ENCODE measurements at regions not wholly inside any gene's neighbourhood (a gene's known extent, or its start where the extent isn't known, plus 50 kb on each side); places are given as distances from the start of the nearest gene placed in this dataset.
A peak's percentile ranks its signal among the peaks of the same experiment; 100 is the strongest.

GRCh38 chrX:39396358-39396995 lies 595.2 kb downstream of the MID1IP1 start:
- H3K36me3 ChIP-seq (ENCODE audit: control insufficient read depth in 2 of 2, insufficient read depth in 2 of 2, low read length in 2 of 2), result no peaks in the 10 kb centered on the region

GRCh38 chrX:39397561-39398199 lies 596.4 kb downstream of the MID1IP1 start:
- no peak overlapping the region for H3K4me3 ChIP-seq (ENCODE audit: low read length in 2 of 2)
- peaks cover 9% of the 10 kb centered on the region for H3K4me1 ChIP-seq (ENCODE audit: control insufficient read depth, insufficient read depth, low read length)
- no peaks in the 10 kb centered on the region for H3K36me3 ChIP-seq (ENCODE audit: control insufficient read depth in 2 of 2, insufficient read depth in 2 of 2, low read length in 2 of 2)
- H3K9ac ChIP-seq (ENCODE audit: low read length in 2 of 2), result no peak overlapping the region
- H3K9me3 ChIP-seq (ENCODE audit: control insufficient read depth in 2 of 2, low read length in 2 of 2), result no peaks in the 10 kb centered on the region
- H3K27me3 ChIP-seq (ENCODE audit: control insufficient read depth in 1 of 2, insufficient read depth in 2 of 2, low read length in 2 of 2), result peaks cover 0 to 9% of the 10 kb centered on the region in 2 donors
- no peak overlapping the region for H3K27ac ChIP-seq (ENCODE audit: low read length)

More at GRCh38 chrX:39396358-39396995, 595.2 kb downstream of the MID1IP1 start:
- no peak overlapping the region for H3K9ac ChIP-seq (ENCODE audit: low read length in 2 of 2)
- H3K4me3 ChIP-seq (ENCODE audit: low read length in 2 of 2), result no peak overlapping the region
- H3K4me1 ChIP-seq (ENCODE audit: control insufficient read depth, insufficient read depth, low read length), result peaks cover 9% of the 10 kb centered on the region
- peaks cover 0 to 4% of the 10 kb centered on the region in 2 donors for H3K27me3 ChIP-seq (ENCODE audit: control insufficient read depth in 1 of 2, insufficient read depth in 2 of 2, low read length in 2 of 2)
- H3K9me3 ChIP-seq (ENCODE audit: control insufficient read depth in 2 of 2, low read length in 2 of 2), result no peaks in the 10 kb centered on the region
- no peak overlapping the region for H3K27ac ChIP-seq (ENCODE audit: low read length)

GRCh38 chrX:39398215-39398962 lies 597.1 kb downstream of the MID1IP1 start:
- peaks cover 0 to 8% of the 10 kb centered on the region in 2 donors for H3K27me3 ChIP-seq (ENCODE audit: control insufficient read depth in 1 of 2, insufficient read depth in 2 of 2, low read length in 2 of 2)
- H3K9me3 ChIP-seq (ENCODE audit: control insufficient read depth in 2 of 2, low read length in 2 of 2), result no peaks in the 10 kb centered on the region
- H3K4me1 ChIP-seq (ENCODE audit: control insufficient read depth, insufficient read depth, low read length), result peaks cover 9% of the 10 kb centered on the region
- H3K4me3 ChIP-seq (ENCODE audit: low read length in 2 of 2), result peak overlapping the region in 1 of 2 donors; percentile 44
- H3K36me3 ChIP-seq (ENCODE audit: control insufficient read depth in 2 of 2, insufficient read depth in 2 of 2, low read length in 2 of 2), result no peaks in the 10 kb centered on the region
- H3K27ac ChIP-seq (ENCODE audit: low read length), result peak overlapping the region; percentile 37
- H3K9ac ChIP-seq (ENCODE audit: low read length in 2 of 2), result no peak overlapping the region

- no peak overlapping the region for H3K9ac ChIP-seq (ENCODE audit: low read length in 2 of 2)
- H3K27ac ChIP-seq (ENCODE audit: low read length), result peak overlapping the region; percentile 37
- H3K27me3 ChIP-seq (ENCODE audit: control insufficient read depth in 1 of 2, insufficient read depth in 2 of 2, low read length in 2 of 2), result peaks cover 0 to 11% of the 10 kb centered on the region in 2 donors
- peaks cover 9% of the 10 kb centered on the region for H3K4me1 ChIP-seq (ENCODE audit: control insufficient read depth, insufficient read depth, low read length)
- H3K9me3 ChIP-seq (ENCODE audit: control insufficient read depth in 2 of 2, low read length in 2 of 2), result no peaks in the 10 kb centered on the region
- peak overlapping the region in 1 of 2 donors; percentile 44 for H3K4me3 ChIP-seq (ENCODE audit: low read length in 2 of 2)
- H3K36me3 ChIP-seq (ENCODE audit: control insufficient read depth in 2 of 2, insufficient read depth in 2 of 2, low read length in 2 of 2), result no peaks in the 10 kb centered on the region
Measured at GRCh38 chrX:39398963-39399261, 597.7 kb downstream of the MID1IP1 start.

GRCh38 chrX:39399387-39399786 lies 598.1 kb downstream of the MID1IP1 start:
- no peak overlapping the region for H3K4me3 ChIP-seq (ENCODE audit: low read length in 2 of 2)
- H3K4me1 ChIP-seq (ENCODE audit: control insufficient read depth, insufficient read depth, low read length), result peaks cover 9% of the 10 kb centered on the region
- peak overlapping the region; percentile 37 for H3K27ac ChIP-seq (ENCODE audit: low read length)
- no peak overlapping the region for H3K9ac ChIP-seq (ENCODE audit: low read length in 2 of 2)
- H3K9me3 ChIP-seq (ENCODE audit: control insufficient read depth in 2 of 2, low read length in 2 of 2), result no peaks in the 10 kb centered on the region
- no peaks in the 10 kb centered on the region for H3K36me3 ChIP-seq (ENCODE audit: control insufficient read depth in 2 of 2, insufficient read depth in 2 of 2, low read length in 2 of 2)
- H3K27me3 ChIP-seq (ENCODE audit: control insufficient read depth in 1 of 2, insufficient read depth in 2 of 2, low read length in 2 of 2), result peaks cover 0 to 11% of the 10 kb centered on the region in 2 donors

GRCh38 chrX:39401483-39402110 lies 600.3 kb downstream of the MID1IP1 start:
- H3K36me3 ChIP-seq (ENCODE audit: control insufficient read depth in 2 of 2, insufficient read depth in 2 of 2, low read length in 2 of 2), result no peaks in the 10 kb centered on the region
- peaks cover 0 to 15% of the 10 kb centered on the region in 2 donors for H3K27me3 ChIP-seq (ENCODE audit: control insufficient read depth in 1 of 2, insufficient read depth in 2 of 2, low read length in 2 of 2)

GRCh38 chrX:39402158-39402557 lies 600.9 kb downstream of the MID1IP1 start:
- no peak overlapping the region for H3K4me3 ChIP-seq (ENCODE audit: low read length in 2 of 2)
- H3K36me3 ChIP-seq (ENCODE audit: control insufficient read depth in 2 of 2, insufficient read depth in 2 of 2, low read length in 2 of 2), result no peaks in the 10 kb centered on the region
- H3K9me3 ChIP-seq (ENCODE audit: control insufficient read depth in 2 of 2, low read length in 2 of 2), result no peaks in the 10 kb centered on the region
- no peak overlapping the region for H3K27ac ChIP-seq (ENCODE audit: low read length)
- peaks cover 9% of the 10 kb centered on the region for H3K4me1 ChIP-seq (ENCODE audit: control insufficient read depth, insufficient read depth, low read length)
- peaks cover 0 to 17% of the 10 kb centered on the region in 2 donors for H3K27me3 ChIP-seq (ENCODE audit: control insufficient read depth in 1 of 2, insufficient read depth in 2 of 2, low read length in 2 of 2)
- no peak overlapping the region for H3K9ac ChIP-seq (ENCODE audit: low read length in 2 of 2)

More at GRCh38 chrX:39401483-39402110, 600.3 kb downstream of the MID1IP1 start:
- Histone ChIP-seq H3K9me3 (ENCODE audit: control insufficient read depth in 2 of 2, low read length in 2 of 2) (no peaks in the 10 kb centered on the region), H3K4me3 (ENCODE audit: low read length in 2 of 2) (no peak overlapping the region), H3K27ac (ENCODE audit: low read length) (no peak overlapping the region), H3K4me1 (ENCODE audit: control insufficient read depth, insufficient read depth, low read length) (peaks cover 9% of the 10 kb centered on the region), H3K9ac (ENCODE audit: low read length in 2 of 2) (no peak overlapping the region)

GRCh38 chrX:39406799-39407198 lies 605.5 kb downstream of the MID1IP1 start:
- H3K27ac ChIP-seq (ENCODE audit: low read length), result no peak overlapping the region
- H3K4me3 ChIP-seq (ENCODE audit: low read length in 2 of 2), result no peak overlapping the region
- H3K27me3 ChIP-seq (ENCODE audit: control insufficient read depth in 1 of 2, insufficient read depth in 2 of 2, low read length in 2 of 2), result peaks cover 0 to 33% of the 10 kb centered on the region in 2 donors
- H3K9ac ChIP-seq (ENCODE audit: low read length in 2 of 2), result no peak overlapping the region
- H3K4me1 ChIP-seq (ENCODE audit: control insufficient read depth, insufficient read depth, low read length), result no peaks in the 10 kb centered on the region
- no peaks in the 10 kb centered on the region for H3K36me3 ChIP-seq (ENCODE audit: control insufficient read depth in 2 of 2, insufficient read depth in 2 of 2, low read length in 2 of 2)
- no peaks in the 10 kb centered on the region for H3K9me3 ChIP-seq (ENCODE audit: control insufficient read depth in 2 of 2, low read length in 2 of 2)

GRCh38 chrX:39409246-39409917 lies 608.1 kb downstream of the MID1IP1 start:
- no peaks in the 10 kb centered on the region for H3K36me3 ChIP-seq (ENCODE audit: control insufficient read depth in 2 of 2, insufficient read depth in 2 of 2, low read length in 2 of 2)
- H3K9ac ChIP-seq (ENCODE audit: low read length in 2 of 2), result no peak overlapping the region
- H3K27ac ChIP-seq (ENCODE audit: low read length), result no peak overlapping the region
- peaks cover 0 to 2% of the 10 kb centered on the region in 2 donors for H3K9me3 ChIP-seq (ENCODE audit: control insufficient read depth in 2 of 2, low read length in 2 of 2)
- H3K27me3 ChIP-seq (ENCODE audit: control insufficient read depth in 1 of 2, insufficient read depth in 2 of 2, low read length in 2 of 2), result peaks cover 0 to 26% of the 10 kb centered on the region in 2 donors
- H3K4me1 ChIP-seq (ENCODE audit: control insufficient read depth, insufficient read depth, low read length), result no peaks in the 10 kb centered on the region
- H3K4me3 ChIP-seq (ENCODE audit: low read length in 2 of 2), result no peak overlapping the region

- no peak overlapping the region for H3K4me3 ChIP-seq (ENCODE audit: low read length in 2 of 2)
- H3K27me3 ChIP-seq (ENCODE audit: control insufficient read depth in 1 of 2, insufficient read depth in 2 of 2, low read length in 2 of 2), result peaks cover 0 to 11% of the 10 kb centered on the region in 2 donors
- H3K27ac ChIP-seq (ENCODE audit: low read length), result no peak overlapping the region
- no peaks in the 10 kb centered on the region for H3K36me3 ChIP-seq (ENCODE audit: control insufficient read depth in 2 of 2, insufficient read depth in 2 of 2, low read length in 2 of 2)
- peaks cover 4% of the 10 kb centered on the region for H3K4me1 ChIP-seq (ENCODE audit: control insufficient read depth, insufficient read depth, low read length)
- H3K9ac ChIP-seq (ENCODE audit: low read length in 2 of 2), result no peak overlapping the region
- H3K9me3 ChIP-seq (ENCODE audit: control insufficient read depth in 2 of 2, low read length in 2 of 2), result peaks cover 0 to 2% of the 10 kb centered on the region in 2 donors
Measured at GRCh38 chrX:39414290-39414854, 613.1 kb downstream of the MID1IP1 start.
